A673 (cell line): ENCODE measurements at regions not wholly inside any gene's neighbourhood (a gene's known extent, or its start where the extent isn't known, plus 50 kb on each side); places are given as distances from the start of the nearest gene placed in this dataset.

Source experiments
- EZH2 ChIP-seq: fragments of 200-600 bp; sonication (generic); IDR thresholded peaks from 2 replicates; pipeline ENCODE4 v1.6.1; 2017; ENCODE audit warnings: borderline replicate concordance, low read depth, mild to moderate bottlenecking, mixed read lengths, antibody characterized with exemption, low read length; ENCODE audit not compliant: poor library complexity, severe bottlenecking
- TF ChIP-seq, protein P1 (sequence below): fragments of 300-800, 200-600 bp; sonication (generic); conservative IDR thresholded peaks from 2 replicates; pipeline ENCODE4 v1.5.1; 2017; ENCODE audit warnings: low read depth, mild to moderate bottlenecking, antibody characterized with exemption, low read length, moderate library complexity, mixed read lengths

DNA sequence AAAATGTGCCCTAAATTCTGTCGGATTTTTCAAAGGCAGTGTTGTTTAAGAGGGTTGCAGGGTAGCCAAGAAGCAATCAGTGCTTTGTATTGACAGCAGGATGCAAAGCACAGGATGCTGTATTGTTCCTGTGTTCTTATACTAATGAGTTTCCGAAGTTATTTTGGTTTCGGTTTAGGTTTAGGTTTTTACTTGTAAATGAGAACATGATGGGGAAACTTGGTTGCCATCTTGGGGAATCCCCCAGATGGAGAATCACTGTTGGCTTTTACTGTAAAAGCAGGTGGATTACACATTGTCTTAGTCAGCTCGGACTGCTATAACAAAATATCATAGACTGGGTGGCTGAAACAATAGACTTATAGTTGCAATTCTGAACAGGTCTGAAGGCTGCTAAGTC lies 72.1 kb downstream of the INHBA start:
- TF ChIP-seq, protein P1, sequence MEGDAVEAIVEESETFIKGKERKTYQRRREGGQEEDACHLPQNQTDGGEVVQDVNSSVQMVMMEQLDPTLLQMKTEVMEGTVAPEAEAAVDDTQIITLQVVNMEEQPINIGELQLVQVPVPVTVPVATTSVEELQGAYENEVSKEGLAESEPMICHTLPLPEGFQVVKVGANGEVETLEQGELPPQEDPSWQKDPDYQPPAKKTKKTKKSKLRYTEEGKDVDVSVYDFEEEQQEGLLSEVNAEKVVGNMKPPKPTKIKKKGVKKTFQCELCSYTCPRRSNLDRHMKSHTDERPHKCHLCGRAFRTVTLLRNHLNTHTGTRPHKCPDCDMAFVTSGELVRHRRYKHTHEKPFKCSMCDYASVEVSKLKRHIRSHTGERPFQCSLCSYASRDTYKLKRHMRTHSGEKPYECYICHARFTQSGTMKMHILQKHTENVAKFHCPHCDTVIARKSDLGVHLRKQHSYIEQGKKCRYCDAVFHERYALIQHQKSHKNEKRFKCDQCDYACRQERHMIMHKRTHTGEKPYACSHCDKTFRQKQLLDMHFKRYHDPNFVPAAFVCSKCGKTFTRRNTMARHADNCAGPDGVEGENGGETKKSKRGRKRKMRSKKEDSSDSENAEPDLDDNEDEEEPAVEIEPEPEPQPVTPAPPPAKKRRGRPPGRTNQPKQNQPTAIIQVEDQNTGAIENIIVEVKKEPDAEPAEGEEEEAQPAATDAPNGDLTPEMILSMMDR, result no peak
- TF ChIP-seq EZH2, result no peak
